OCI-LY3 (cell line): ENCODE measurements at regions not wholly inside any gene's neighbourhood (a gene's known extent, or its start where the extent isn't known, plus 50 kb on each side); places are given as distances from the start of the nearest gene placed in this dataset.

Experiments
- H2AFZ ChIP-seq: fragments of 200-600, 300-600 bp; shearing (Covaris generic); 2 replicates; pipeline ENCODE4 v1.6.0; 2014; ENCODE audit warnings: antibody characterized with exemption, low read depth, low read length
- H3K27ac ChIP-seq: fragments of 200-600, 300-600 bp; sonication (generic); 2 replicates; pipeline ENCODE4 v1.5.1; 2014; ENCODE audit warnings: mild to moderate bottlenecking, low read length, moderate library complexity, mixed read lengths
- H3K27me3 ChIP-seq: fragments of 200-600, 300-600 bp; sonication (generic); 2 replicates; pipeline ENCODE4 v1.6.1; 2014; ENCODE audit warnings: low read depth, low read length, mixed read lengths
- H3K36me3 ChIP-seq: fragments of 200-600, 300-600 bp; sonication (generic); replicated peaks from 2 replicates; pipeline ENCODE3; 2014; ENCODE audit warnings: low read depth, low read length, mixed read lengths
- H3K4me1 ChIP-seq: fragments of 300-600, 200-600 bp; sonication (generic); 2 replicates; pipeline ENCODE4 v1.6.1; 2014; ENCODE audit warnings: low read length, mixed read lengths
- H3K4me2 ChIP-seq: fragments of 200-600, 300-600 bp; sonication (generic); 2 replicates; pipeline ENCODE4 v1.6.1; 2014; ENCODE audit warnings: low read length, mixed read lengths
- H3K4me3 ChIP-seq: fragments of 300-600, 200-600 bp; sonication (generic); 2 replicates; pipeline ENCODE4 v1.5.1; 2014; ENCODE audit warnings: antibody characterized with exemption, mild to moderate bottlenecking, low read length, moderate library complexity
- H3K79me2 ChIP-seq: fragments of 300-600, 200-600 bp; shearing (Covaris generic); 2 replicates; pipeline ENCODE4 v1.6.1; 2014; ENCODE audit warnings: mild to moderate bottlenecking, low read length, mixed read lengths
- H3K9ac ChIP-seq: fragments of 300-600, 200-600 bp; shearing (Covaris generic); 2 replicates; pipeline ENCODE4 v1.6.0; 2014; ENCODE audit warnings: mild to moderate bottlenecking, low read length, moderate library complexity
- H3K9me3 ChIP-seq: fragments of 200-600, 300-600 bp; shearing (Covaris generic); 2 replicates; pipeline ENCODE4 v1.6.1; 2014; ENCODE audit warnings: low read length, mixed read lengths; ENCODE audit not compliant: insufficient read depth
- H4K20me1 ChIP-seq: fragments of 200-600, 300-600 bp; sonication (generic); 2 replicates; pipeline ENCODE4 v1.6.1; 2016; ENCODE audit warnings: low read length, mixed read lengths; ENCODE audit not compliant: insufficient read depth
- EZH2phosphoT487 ChIP-seq: fragments of 200-600 bp; shearing (Covaris generic); IDR thresholded peaks from 2 replicates; pipeline ENCODE4 v1.6.1; 2018; ENCODE audit warnings: antibody characterized with exemption, mixed run types, low read depth
- TF ChIP-seq, protein P1 (sequence below): fragments of 200-600, 300-600 bp; sonication (generic); IDR thresholded peaks from 2 replicates; pipeline ENCODE4 v1.5.1; 2014; ENCODE audit warnings: antibody characterized with exemption, low read length, low read depth

DNA sequence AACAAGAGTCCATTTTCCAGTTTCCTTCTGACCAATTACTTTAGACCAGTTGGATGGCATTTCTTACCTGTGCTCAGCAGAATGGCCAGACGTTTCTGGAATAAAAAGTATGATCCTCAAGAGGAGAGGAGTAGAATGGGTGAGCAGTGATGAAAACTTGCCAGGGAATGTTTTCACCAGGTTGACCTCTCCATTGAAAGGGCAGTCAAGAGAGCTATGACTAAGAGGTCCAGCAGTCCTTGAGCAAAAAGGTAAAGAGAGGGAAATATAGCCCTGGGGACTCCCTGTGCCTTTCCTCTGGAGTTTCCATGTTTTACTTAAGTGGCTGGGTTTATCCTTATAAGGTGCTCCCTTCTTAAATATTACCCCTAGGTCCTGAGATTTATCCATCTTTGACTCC is 210.9 kb downstream of the TBX18 start:
- Histone ChIP-seq H3K9me3 (no peaks in the 10 kb centered on the region), H2AFZ (no peak overlapping the region), H3K9ac (no peak overlapping the region), H3K4me1 (peaks cover 21% of the 10 kb centered on the region), H3K27me3 (no peaks in the 10 kb centered on the region), H4K20me1 (no peaks in the 10 kb centered on the region), H3K27ac (no peak overlapping the region), H3K36me3 (no peaks in the 10 kb centered on the region), H3K4me2 (no peak overlapping the region), H3K79me2 (no peaks in the 10 kb centered on the region), H3K4me3 (no peak overlapping the region)
- TF ChIP-seq, protein P1, sequence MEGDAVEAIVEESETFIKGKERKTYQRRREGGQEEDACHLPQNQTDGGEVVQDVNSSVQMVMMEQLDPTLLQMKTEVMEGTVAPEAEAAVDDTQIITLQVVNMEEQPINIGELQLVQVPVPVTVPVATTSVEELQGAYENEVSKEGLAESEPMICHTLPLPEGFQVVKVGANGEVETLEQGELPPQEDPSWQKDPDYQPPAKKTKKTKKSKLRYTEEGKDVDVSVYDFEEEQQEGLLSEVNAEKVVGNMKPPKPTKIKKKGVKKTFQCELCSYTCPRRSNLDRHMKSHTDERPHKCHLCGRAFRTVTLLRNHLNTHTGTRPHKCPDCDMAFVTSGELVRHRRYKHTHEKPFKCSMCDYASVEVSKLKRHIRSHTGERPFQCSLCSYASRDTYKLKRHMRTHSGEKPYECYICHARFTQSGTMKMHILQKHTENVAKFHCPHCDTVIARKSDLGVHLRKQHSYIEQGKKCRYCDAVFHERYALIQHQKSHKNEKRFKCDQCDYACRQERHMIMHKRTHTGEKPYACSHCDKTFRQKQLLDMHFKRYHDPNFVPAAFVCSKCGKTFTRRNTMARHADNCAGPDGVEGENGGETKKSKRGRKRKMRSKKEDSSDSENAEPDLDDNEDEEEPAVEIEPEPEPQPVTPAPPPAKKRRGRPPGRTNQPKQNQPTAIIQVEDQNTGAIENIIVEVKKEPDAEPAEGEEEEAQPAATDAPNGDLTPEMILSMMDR, result no peak
- no peak for TF ChIP-seq EZH2phosphoT487

DNA sequence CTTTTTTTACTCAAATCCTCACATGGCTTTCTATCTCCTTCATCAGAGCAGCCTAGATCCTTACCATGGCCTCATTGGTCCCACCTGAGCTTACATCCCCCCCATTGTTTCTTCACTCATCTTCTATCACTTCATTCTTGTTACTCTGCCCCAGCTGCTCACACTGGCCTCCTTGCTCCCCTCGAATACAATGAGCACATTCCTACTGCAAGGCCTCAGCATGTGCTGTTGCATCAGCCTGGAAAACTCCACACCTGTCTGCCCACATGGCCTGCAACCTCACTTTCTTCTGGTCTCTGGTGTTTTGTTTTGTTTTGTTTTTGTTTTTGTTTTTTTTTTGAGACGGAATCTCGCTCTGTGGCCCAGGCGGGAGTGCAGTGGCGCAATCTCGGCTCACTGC is 212.6 kb downstream of the TBX18 start:
- TF ChIP-seq, protein P1, result no peak
- TF ChIP-seq EZH2phosphoT487, result no peak
- no peaks in the 10 kb centered on the region for H4K20me1 ChIP-seq

DNA sequence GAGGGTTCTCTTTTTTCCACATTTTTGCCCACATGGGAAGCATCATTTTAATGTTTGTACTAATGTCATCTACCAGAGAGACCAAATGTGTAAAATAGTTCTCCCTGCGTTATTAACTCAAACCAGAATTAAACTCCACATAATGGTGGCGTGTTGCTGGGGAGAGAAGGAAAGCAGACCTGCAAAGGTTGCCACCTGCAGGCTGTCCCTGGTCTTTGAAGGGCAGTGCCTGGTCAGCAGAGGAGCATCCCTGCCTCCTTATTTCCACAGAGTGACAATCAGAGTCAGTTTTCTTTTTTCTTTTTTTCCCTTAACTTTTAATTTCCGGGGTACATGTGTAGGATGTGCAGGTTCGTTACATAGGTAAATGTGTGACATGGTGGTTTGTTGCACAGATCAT is 214.5 kb downstream of the TBX18 start:
- Histone ChIP-seq H3K4me2 (no peak overlapping the region), H3K79me2 (no peaks in the 10 kb centered on the region), H2AFZ (no peak overlapping the region), H3K27me3 (no peaks in the 10 kb centered on the region), H3K9ac (no peak overlapping the region), H3K4me3 (no peak overlapping the region), H4K20me1 (no peaks in the 10 kb centered on the region), H3K36me3 (no peaks in the 10 kb centered on the region), H3K27ac (no peak overlapping the region), H3K4me1 (peaks cover 24% of the 10 kb centered on the region), H3K9me3 (no peaks in the 10 kb centered on the region)
- TF ChIP-seq, protein P1, result peak; percentile 58
- TF ChIP-seq EZH2phosphoT487, result no peak

More for the DNA sequence above, 212.6 kb downstream of the TBX18 start:
- Histone ChIP-seq H3K9ac (no peak overlapping the region), H3K9me3 (no peaks in the 10 kb centered on the region), H3K4me1 (peaks cover 24% of the 10 kb centered on the region), H3K4me2 (no peak overlapping the region), H3K4me3 (no peak overlapping the region), H3K36me3 (no peaks in the 10 kb centered on the region), H3K27me3 (no peaks in the 10 kb centered on the region), H3K27ac (no peak overlapping the region), H2AFZ (no peak overlapping the region), H3K79me2 (no peaks in the 10 kb centered on the region)

DNA sequence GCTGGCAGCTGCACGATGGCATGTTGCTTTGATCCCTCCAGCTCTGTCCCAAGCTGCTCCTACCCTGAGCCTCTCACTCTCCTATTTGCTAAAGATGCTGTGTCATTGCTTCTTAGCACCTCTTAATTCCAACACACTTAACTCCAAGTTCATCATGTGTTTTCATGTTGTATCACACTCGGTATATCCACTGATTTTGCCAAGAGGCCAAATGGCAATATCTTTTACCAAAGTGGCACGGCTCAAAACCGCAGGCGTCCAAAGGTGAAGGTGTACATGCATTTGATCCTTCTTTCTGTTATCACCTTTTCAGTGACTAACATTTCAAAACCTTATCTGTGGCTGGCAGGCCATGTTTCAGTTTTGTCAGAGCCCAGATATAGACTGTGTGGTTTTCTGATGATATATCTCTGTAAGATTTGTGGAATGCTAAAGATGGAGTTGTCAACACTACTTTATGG is 217.0 kb downstream of the TBX18 start:
- Histone ChIP-seq H3K27ac (no peak overlapping the region), H4K20me1 (no peaks in the 10 kb centered on the region), H3K27me3 (no peaks in the 10 kb centered on the region), H3K79me2 (no peaks in the 10 kb centered on the region), H3K4me2 (no peak overlapping the region), H3K9ac (no peak overlapping the region), H3K4me1 (peaks cover 14% of the 10 kb centered on the region), H2AFZ (no peak overlapping the region), H3K9me3 (no peaks in the 10 kb centered on the region), H3K36me3 (no peaks in the 10 kb centered on the region), H3K4me3 (no peak overlapping the region)
- TF ChIP-seq, protein P1, result no peak
- no peak for TF ChIP-seq EZH2phosphoT487
